ENCODE measurements at regions not wholly inside any gene's neighbourhood (a gene's known extent, or its start where the extent isn't known, plus 50 kb on each side); places are given as distances from the start of the nearest gene placed in this dataset.

DNA sequence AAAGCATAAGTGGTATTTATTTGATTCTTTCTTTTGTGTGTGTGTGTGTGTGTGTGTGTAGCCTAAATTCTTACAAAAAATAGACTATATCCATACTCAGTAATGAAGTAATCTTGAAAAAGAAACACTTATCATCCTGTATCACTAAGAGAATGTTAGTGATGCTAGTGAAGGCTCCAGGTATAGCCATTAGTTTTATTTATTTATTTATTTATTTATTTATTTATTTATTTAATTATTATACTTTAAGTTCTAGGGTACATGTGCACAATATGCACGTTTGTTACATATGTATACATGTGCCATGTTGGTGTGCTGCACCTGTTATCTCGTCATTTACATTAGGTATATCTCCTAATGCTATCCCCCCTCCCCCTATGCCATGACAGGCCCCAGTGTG, 436.0 kb downstream of the HTR7 start:
- Histone ChIP-seq H2AFZ (ENCODE audit: low read length) (no peak overlapping the region), H3K9me3 (ENCODE audit: low read depth, low read length) (no peaks in the 10 kb centered on the region), H4K20me1 (ENCODE audit: insufficient read depth, low read length) (no peaks in the 10 kb centered on the region), H3K79me2 (ENCODE audit: insufficient read depth, low read length) (no peaks in the 10 kb centered on the region), H3K4me2 (ENCODE audit: insufficient read depth, low read length) (no peak overlapping the region), H3K27ac (ENCODE audit: low read depth, low read length) (no peak overlapping the region), H3K36me3 (ENCODE audit: insufficient read depth, low read length) (no peaks in the 10 kb centered on the region), H3K4me3 (ENCODE audit: insufficient read depth, low read length) (no peak overlapping the region), H3K4me1 (ENCODE audit: insufficient read depth, low read length) (peaks cover 28% of the 10 kb centered on the region), H3K27me3 (ENCODE audit: insufficient read depth, low read length) (no peaks in the 10 kb centered on the region)
- TF ChIP-seq, protein P1, sequence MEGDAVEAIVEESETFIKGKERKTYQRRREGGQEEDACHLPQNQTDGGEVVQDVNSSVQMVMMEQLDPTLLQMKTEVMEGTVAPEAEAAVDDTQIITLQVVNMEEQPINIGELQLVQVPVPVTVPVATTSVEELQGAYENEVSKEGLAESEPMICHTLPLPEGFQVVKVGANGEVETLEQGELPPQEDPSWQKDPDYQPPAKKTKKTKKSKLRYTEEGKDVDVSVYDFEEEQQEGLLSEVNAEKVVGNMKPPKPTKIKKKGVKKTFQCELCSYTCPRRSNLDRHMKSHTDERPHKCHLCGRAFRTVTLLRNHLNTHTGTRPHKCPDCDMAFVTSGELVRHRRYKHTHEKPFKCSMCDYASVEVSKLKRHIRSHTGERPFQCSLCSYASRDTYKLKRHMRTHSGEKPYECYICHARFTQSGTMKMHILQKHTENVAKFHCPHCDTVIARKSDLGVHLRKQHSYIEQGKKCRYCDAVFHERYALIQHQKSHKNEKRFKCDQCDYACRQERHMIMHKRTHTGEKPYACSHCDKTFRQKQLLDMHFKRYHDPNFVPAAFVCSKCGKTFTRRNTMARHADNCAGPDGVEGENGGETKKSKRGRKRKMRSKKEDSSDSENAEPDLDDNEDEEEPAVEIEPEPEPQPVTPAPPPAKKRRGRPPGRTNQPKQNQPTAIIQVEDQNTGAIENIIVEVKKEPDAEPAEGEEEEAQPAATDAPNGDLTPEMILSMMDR (IDR thresholded peaks at IDR 0.05; ENCODE audit: extremely low read depth, low read depth, low read length) = no peak
- no peak for DNase-seq (ENCODE audit: insufficient read length, low spot score, missing footprints)

DNA sequence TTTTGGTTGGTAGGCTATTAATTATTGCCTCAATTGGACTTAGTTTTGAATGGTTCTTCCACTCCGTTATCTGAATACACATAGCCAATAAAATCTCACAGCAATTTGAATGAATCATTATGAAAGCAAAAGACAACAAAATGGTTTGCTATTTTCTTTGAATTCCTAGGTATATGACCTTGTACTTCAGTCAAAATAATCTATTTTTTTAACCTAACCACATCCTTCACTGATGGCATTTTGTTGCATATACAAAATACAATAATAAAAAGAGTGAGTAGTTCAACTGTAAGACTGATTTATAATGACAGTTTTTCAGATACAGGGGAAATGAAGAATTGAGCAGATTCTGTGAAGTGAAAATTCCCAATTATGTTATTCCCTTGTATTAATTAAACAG, 433.1 kb downstream of the HTR7 start:
- Histone ChIP-seq H3K9me3 (ENCODE audit: low read depth, low read length) (no peaks in the 10 kb centered on the region), H3K4me1 (ENCODE audit: insufficient read depth, low read length) (peaks cover 6% of the 10 kb centered on the region), H3K27ac (ENCODE audit: low read depth, low read length) (no peak overlapping the region), H3K4me2 (ENCODE audit: insufficient read depth, low read length) (peak overlapping the region; percentile 4), H3K4me3 (ENCODE audit: insufficient read depth, low read length) (no peak overlapping the region), H3K36me3 (ENCODE audit: insufficient read depth, low read length) (no peaks in the 10 kb centered on the region), H2AFZ (ENCODE audit: low read length) (no peak overlapping the region), H4K20me1 (ENCODE audit: insufficient read depth, low read length) (no peaks in the 10 kb centered on the region), H3K79me2 (ENCODE audit: insufficient read depth, low read length) (no peaks in the 10 kb centered on the region), H3K27me3 (ENCODE audit: insufficient read depth, low read length) (no peaks in the 10 kb centered on the region)
- TF ChIP-seq, protein P1 (IDR thresholded peaks at IDR 0.05; ENCODE audit: extremely low read depth, low read depth, low read length) = no peak
- DNase-seq (ENCODE audit: insufficient read length, low spot score, missing footprints) = peak; percentile 76

DNA sequence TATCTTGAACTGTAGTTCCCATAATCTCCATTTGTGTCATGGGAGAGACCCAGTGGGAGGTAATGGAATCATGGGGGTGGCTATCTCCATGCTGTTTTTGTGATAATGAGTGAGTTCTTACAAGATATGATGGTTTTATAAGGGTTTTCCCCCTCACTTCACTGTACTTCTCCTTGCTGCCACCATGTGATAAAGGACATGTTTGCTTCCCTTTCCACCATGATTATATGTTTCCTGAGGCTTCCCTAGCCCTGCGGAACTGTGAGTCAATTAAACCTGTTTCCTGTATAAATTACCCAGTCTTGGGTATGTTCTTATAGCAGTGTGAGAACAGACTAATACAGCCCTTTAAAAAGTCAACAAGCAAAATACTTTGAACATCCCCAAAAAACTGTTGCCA, 427.7 kb downstream of the HTR7 start:
- Histone ChIP-seq H3K27me3 (ENCODE audit: insufficient read depth, low read length) (no peaks in the 10 kb centered on the region), H3K4me3 (ENCODE audit: insufficient read depth, low read length) (no peak overlapping the region), H3K4me1 (ENCODE audit: insufficient read depth, low read length) (peaks cover 3% of the 10 kb centered on the region), H4K20me1 (ENCODE audit: insufficient read depth, low read length) (no peaks in the 10 kb centered on the region), H3K27ac (ENCODE audit: low read depth, low read length) (no peak overlapping the region), H3K79me2 (ENCODE audit: insufficient read depth, low read length) (no peaks in the 10 kb centered on the region), H3K4me2 (ENCODE audit: insufficient read depth, low read length) (no peak overlapping the region), H3K9me3 (ENCODE audit: low read depth, low read length) (no peaks in the 10 kb centered on the region), H3K36me3 (ENCODE audit: insufficient read depth, low read length) (no peaks in the 10 kb centered on the region), H2AFZ (ENCODE audit: low read length) (no peak overlapping the region)
- TF ChIP-seq, protein P1 (IDR thresholded peaks at IDR 0.05; ENCODE audit: extremely low read depth, low read depth, low read length) = no peak
- DNase-seq (ENCODE audit: insufficient read length, low spot score, missing footprints) = no peak

DNA sequence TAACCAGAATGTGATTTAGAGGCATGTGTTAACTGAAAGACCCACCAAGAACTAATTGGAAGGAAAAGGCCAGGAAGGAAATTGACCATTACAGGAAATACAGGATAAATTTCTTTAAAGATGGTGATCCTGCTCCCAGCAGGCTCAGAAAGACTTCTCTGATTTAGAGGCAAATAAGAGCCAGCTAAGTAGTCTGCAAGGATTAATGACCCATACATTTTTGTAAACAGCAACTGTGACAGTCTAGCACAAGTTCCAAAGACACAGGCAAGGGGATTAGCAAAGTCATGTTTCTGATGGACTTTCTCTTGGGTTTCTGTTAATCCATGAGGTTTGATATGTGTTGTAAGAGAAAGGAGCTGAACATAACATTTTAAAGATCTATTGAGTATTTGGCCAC, 425.0 kb downstream of the HTR7 start:
- Histone ChIP-seq H3K79me2 (ENCODE audit: insufficient read depth, low read length) (no peaks in the 10 kb centered on the region), H3K9me3 (ENCODE audit: low read depth, low read length) (no peaks in the 10 kb centered on the region), H3K4me2 (ENCODE audit: insufficient read depth, low read length) (no peak overlapping the region), H2AFZ (ENCODE audit: low read length) (no peak overlapping the region), H3K4me1 (ENCODE audit: insufficient read depth, low read length) (peaks cover 4% of the 10 kb centered on the region), H3K27ac (ENCODE audit: low read depth, low read length) (no peak overlapping the region), H3K4me3 (ENCODE audit: insufficient read depth, low read length) (no peak overlapping the region), H4K20me1 (ENCODE audit: insufficient read depth, low read length) (no peaks in the 10 kb centered on the region), H3K36me3 (ENCODE audit: insufficient read depth, low read length) (no peaks in the 10 kb centered on the region), H3K27me3 (ENCODE audit: insufficient read depth, low read length) (no peaks in the 10 kb centered on the region)
- TF ChIP-seq, protein P1 (IDR thresholded peaks at IDR 0.05; ENCODE audit: extremely low read depth, low read depth, low read length) = no peak
- DNase-seq (ENCODE audit: insufficient read length, low spot score, missing footprints) = no peak
